ENCODE measurements at regions not wholly inside any gene's neighbourhood (a gene's known extent, or its start where the extent isn't known, plus 50 kb on each side); places are given as distances from the start of the nearest gene placed in this dataset.
"Not testable (repeated sequence)": the region's sequence is repeated elsewhere in the genome, so short reads cannot be mapped to it uniquely, and the experiment has no call there.

GRCh38 chr2:16039055-16039454 is 98.7 kb downstream of the MYCN start:
- DNase-seq = no peak

DNA sequence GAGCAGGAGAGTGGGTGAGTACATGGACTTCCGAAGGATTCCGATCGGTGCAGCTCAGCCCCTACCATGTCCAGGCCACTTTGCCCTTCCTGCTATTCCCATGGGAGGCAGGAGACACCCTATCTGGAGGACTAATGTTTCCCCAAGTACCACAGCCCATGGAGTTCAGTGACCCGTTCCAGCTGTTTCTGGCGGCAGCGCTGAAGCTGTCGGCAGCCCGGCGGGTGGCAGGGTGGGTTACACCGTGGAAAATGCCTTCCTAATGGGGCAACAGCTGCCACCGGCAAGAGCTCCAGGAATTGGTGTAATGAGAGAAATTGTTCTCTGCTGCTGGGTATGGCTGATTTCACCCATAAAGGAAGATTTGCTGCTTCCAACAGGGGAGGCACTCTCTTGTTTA is 98.3 kb downstream of the MYCN start:
- DNase-seq = no peak

DNA sequence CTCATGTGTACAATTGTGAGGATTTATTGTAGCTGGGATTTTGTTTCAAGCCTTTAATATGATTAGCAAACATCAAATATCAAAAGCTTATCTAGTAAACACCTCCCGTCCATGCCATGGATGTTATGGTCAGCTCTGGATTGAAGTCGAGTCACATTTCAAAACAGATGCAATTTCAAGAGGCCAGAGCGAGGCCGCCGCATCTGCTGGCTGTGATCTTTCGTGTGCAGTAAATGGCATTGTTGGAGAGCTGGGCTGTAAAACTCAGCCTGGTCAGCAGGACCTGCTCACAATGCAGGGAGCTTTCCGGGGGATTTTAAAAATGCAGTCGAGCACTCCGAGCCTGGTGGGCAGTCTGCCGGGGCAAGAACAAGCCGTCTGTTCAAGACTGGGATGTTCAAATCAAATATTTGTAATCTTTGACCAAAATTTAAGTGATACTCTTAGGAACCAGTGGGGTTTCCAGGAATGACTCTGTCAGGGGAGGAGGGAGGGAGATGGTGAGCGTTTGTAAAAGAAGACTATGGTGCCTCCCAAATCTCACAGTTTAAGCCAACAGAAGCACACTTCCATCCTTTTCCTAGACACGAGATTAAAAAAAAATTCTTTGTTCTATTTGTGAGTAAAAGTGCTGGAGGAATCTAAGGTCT is 97.6 kb downstream of the MYCN start:
- DNase-seq = no peak

- no peak for DNase-seq
Observed at GRCh38 chr2:16036951-16037350, 96.6 kb downstream of the MYCN start.

DNA sequence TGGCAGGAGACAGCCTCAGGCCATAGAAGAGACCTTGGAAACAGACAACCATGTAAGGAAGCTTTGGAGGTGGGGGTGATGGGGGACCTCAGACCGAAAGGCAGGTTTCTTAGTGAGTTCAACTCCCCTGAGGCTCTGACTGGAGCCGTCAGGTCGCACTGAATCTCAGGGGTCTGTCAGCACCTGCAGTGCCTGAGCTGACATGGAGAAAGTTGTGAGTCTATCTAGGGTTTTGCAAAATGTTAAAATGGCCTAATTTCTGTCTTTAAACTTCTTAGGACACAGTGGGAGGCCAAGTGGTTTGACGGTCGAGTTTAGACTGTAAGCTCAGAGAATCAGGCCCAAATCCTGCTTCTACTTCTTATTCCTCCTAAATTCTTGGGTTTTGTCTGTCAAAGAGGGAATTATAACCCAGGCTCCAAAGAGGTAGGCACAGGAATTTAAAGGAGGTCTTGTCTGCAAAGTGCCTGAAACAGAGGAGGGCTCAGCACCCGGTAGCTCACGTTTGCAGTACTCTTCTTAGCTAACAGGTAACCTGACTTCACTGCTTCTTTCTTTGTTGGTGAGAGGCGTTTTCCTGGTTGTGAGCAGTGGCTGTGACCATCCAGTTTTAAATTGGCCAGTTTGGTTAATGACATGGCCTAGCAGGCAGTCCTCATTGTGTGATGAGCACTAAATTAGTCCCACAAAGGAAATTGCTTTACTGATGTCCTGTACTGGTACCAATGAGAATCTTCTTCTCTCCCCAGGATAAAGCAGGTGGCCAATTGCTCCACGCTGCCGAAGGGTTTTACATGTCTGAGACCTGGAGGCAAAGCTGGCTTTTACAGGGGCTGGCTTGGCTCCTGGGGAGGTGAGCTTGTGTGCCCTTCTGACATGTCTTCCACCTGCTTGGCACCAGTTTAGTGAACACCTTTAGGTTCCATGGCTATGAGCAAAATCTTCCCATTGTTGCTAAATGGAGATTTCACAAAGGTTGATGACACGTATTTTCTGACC is 95.7 kb downstream of the MYCN start:
- DNase-seq = no peak

- DNase-seq = no peak
Observed at GRCh38 chr2:16034975-16035746, 94.8 kb downstream of the MYCN start.

- DNase-seq = no peak
Observed at GRCh38 chr2:16034151-16034974, 94.0 kb downstream of the MYCN start.

GRCh38 chr2:16033032-16033293 is 92.6 kb downstream of the MYCN start:
- no peak for DNase-seq

DNA sequence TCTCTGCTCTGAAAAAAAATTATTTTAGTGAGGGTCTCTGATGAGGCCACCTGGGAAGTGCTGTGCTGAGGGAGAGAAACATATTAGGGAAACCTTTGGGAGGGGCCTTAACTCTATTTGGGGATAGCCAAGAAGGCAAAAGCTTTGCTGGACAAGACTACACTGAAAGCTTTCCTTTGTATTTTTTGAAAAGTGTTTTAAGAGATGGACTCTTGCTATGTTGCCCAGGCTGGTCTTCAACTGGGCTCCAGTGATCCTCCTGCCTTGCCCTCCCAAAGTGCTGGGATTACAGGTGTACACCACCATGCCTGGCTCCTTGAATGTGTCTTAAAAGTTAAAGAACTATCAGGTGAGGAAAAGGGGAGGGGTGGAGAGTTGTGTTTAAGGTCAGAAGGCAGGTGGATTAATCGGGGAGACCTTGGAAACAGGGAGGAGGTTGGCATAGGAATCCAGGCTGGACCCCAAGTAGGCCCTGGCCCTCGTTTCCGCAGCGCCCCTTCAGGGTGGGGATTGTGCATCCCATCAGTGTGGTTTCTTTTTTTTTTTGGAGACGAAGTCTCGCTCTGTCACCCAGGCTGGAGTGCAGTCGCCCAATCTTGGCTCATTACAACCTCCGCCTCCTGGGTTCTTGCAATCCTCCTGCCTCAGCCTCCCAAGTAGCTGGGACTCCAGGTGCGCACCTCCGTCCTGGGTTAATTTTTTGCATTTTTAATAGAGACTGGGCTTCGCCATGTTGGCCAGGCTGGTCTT is 92.1 kb downstream of the MYCN start:
- DNase-seq = no peak

GRCh38 chr2:16031848-16032159 is 91.5 kb downstream of the MYCN start:
- no peak for DNase-seq

GRCh38 chr2:16031058-16031847 is 90.9 kb downstream of the MYCN start:
- DNase-seq = no peak

DNA sequence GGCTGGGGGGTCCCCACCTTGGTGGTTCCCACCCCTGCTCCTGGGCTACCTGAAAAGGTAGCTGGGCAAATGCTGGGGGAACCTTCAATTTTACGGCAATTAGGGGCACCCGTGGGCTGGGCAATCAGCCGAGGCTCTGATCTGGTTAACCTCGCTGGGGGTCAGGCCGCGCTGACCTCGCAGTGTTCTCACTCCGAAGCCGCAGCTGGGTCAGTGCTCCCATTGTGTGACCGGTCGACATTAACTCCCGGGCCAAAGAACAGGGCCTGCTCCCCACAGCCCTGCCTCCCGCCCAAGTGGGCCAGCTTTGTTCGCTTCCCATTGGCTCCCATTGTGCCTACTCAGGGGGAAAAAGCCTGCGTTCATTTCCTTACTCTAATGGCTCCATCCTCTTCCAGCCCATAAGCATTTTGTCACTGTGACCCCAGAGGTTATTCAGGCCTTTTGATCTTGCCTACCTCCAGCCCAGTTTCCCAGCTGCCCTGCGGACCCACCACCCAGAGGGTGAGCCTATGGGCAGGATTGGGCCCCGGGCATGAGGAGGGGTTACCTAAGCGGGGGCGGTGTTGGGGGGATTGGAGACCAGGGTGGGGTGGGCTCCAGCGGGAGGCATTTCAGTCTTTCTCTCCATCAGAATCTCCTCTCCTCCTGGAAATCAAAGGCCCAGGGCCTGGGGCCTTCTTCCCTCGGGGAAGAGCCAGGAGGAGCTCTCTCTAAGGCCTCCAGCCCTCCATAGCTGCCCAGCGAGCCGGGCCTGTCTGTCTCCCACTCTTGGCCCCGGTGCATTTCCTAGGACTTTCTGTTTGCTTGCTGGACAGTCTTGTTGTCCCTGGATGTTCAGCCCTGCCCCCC is 90.1 kb downstream of the MYCN start:
- DNase-seq = no peak

- no peak for DNase-seq
Observed at GRCh38 chr2:16028644-16029043, 88.3 kb downstream of the MYCN start.

- DNase-seq = no peak
Observed at GRCh38 chr2:16026816-16027501, 86.6 kb downstream of the MYCN start.

DNA sequence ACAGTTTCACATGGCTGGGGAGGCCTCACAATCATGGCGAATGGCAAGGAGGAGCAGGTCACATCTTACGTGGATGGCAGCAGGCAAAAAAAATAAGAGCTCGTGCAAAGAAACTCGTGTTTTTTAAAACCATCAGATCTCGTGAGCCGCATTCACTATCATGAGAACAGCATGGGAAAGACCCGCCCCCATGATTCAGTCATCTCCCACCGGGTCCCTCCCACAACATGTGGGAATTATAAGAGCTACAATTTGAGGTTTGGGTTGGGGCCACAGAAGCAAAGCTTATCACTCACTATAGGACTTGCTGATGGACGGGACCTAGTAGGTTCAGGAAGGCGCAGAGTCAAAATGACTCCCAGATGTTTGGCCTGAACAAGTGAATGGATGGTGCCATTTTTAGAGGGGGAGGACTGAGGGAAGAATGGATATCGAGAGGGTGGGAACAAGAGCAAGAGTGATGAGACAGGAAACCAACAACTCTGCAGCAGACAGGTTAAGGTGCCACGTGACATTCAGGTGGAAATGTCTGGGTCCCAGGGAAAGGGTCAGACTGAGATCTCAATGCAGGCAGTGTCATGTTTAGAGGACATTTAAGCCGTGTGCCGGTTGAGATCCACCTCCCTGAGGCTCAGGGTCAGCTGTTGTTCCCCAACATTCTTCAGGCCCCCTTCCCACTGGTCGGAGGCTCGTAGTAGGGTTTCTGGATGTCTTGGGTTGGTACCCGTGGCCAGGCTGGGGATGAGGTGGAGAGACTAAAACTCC is 85.7 kb downstream of the MYCN start:
- DNase-seq = no peak

DNA sequence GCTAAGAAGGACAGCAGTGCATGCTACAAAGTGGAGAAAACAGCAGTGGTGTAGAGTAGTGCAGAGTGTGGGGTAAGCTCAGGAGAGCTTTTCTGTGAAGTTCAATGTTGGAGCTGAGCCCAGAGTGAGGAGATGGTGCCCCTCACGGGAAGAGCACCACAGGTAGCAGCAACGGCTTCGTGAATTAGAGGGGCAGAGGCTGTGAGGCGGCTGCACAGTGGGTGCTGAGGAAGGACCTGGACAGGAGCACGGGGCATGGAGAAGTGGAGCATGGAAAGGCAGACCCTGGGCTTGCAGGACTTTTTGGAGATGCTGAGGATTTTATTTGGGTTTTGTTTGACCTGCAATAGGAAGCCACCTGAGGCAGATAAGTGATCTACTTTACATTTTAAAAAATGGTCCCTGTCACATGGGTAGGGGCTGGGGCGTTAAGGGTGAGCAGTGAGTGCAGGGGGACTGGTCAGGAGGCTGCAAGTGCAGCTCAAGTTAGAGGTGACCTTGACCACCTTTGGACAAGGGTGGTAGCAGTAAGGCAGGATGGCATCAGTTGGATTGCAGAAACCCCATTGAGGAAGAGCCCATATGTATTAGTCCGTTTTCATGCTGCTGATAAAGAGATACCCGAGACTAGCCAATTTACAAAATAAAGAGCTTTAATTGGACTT is 85.0 kb downstream of the MYCN start:
- no peak for DNase-seq

- not testable (repeated sequence) for DNase-seq
Observed at GRCh38 chr2:16024628-16025027, 84.3 kb downstream of the MYCN start.

All from NCI-H1048 (cell line).